WTC11 (cell line): ENCODE measurements at regions not wholly inside any gene's neighbourhood (a gene's known extent, or its start where the extent isn't known, plus 50 kb on each side); places are given as distances from the start of the nearest gene placed in this dataset.

ENCODE experiments used
- CBFB ChIP-seq: sonication (generic); formaldehyde crosslinking; IDR thresholded peaks from 2 replicates; pipeline ENCODE4 v1.8.1; 2022; ENCODE audit warnings: mild to moderate bottlenecking, low read depth, missing genetic modification reagents
- CREM ChIP-seq: sonication (generic); formaldehyde crosslinking; IDR thresholded peaks from 2 replicates; pipeline ENCODE4 v1.8.1; 2022; ENCODE audit warnings: mild to moderate bottlenecking, missing genetic modification reagents, moderate library complexity
- ESRRA ChIP-seq: sonication (generic); formaldehyde crosslinking; IDR thresholded peaks from 2 replicates; pipeline ENCODE4 v1.8.1; 2022; ENCODE audit warnings: mild to moderate bottlenecking, missing genetic modification reagents, borderline replicate concordance
- NR1H2 ChIP-seq: sonication (generic); formaldehyde crosslinking; IDR thresholded peaks from 2 replicates; pipeline ENCODE4 v1.9.0; 2021; ENCODE audit warnings: mild to moderate bottlenecking, moderate library complexity, missing genetic modification reagents
- ZNF138 ChIP-seq: sonication (generic); formaldehyde crosslinking; conservative IDR thresholded peaks from 2 replicates; pipeline ENCODE4 v1.8.1; 2022; ENCODE audit warnings: mild to moderate bottlenecking, moderate library complexity, missing genetic modification reagents
- TF ChIP-seq, protein P1 (sequence below): fragments of 200-600 bp; IDR thresholded peaks from 2 replicates; pipeline ENCODE4 v1.8.0; 2022; ENCODE audit warnings: antibody characterized with exemption
- TF ChIP-seq, protein P2 (sequence below): sonication (generic); formaldehyde crosslinking; IDR thresholded peaks from 2 replicates; pipeline ENCODE4 v1.8.1; 2022; ENCODE audit warnings: low read depth, mild to moderate bottlenecking, moderate library complexity, missing genetic modification reagents, borderline replicate concordance
- TF ChIP-seq, protein P3 (sequence below): fragments of 250-450 bp; sonication (Bioruptor Pico); IDR thresholded peaks from 2 replicates; pipeline ENCODE4 v1.9.0; 2021; ENCODE audit warnings: mild to moderate bottlenecking

DNA sequence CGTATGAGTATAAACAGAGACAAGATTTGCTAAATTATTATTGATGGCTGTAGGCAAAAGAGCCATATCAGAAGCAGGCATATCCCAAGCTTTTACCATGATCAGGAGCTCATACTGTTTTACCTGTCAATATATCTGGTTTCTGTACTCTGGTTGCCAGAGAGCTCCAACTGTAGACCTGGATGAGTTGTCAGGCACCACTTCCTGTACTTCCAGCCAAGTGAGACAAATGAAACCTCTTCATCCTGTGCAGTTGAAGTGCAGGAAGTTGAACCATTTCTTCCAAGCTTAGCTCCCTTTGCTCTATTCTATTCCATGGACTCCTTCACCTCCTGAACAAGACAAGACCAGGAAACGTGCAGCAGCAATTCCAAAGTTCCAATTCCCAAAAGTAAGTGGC lies 115.6 kb downstream of the ZNF281 start:
- TF ChIP-seq CBFB (no peak), CREM (CRISPR knock-in tag) (no peak), ESRRA (CRISPR knock-in tag) (no peak), NR1H2 (CRISPR knock-in tag) (no peak), ZNF138 (no peak)
- TF ChIP-seq, protein P1, sequence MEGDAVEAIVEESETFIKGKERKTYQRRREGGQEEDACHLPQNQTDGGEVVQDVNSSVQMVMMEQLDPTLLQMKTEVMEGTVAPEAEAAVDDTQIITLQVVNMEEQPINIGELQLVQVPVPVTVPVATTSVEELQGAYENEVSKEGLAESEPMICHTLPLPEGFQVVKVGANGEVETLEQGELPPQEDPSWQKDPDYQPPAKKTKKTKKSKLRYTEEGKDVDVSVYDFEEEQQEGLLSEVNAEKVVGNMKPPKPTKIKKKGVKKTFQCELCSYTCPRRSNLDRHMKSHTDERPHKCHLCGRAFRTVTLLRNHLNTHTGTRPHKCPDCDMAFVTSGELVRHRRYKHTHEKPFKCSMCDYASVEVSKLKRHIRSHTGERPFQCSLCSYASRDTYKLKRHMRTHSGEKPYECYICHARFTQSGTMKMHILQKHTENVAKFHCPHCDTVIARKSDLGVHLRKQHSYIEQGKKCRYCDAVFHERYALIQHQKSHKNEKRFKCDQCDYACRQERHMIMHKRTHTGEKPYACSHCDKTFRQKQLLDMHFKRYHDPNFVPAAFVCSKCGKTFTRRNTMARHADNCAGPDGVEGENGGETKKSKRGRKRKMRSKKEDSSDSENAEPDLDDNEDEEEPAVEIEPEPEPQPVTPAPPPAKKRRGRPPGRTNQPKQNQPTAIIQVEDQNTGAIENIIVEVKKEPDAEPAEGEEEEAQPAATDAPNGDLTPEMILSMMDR, result no peak
- TF ChIP-seq, protein P2, sequence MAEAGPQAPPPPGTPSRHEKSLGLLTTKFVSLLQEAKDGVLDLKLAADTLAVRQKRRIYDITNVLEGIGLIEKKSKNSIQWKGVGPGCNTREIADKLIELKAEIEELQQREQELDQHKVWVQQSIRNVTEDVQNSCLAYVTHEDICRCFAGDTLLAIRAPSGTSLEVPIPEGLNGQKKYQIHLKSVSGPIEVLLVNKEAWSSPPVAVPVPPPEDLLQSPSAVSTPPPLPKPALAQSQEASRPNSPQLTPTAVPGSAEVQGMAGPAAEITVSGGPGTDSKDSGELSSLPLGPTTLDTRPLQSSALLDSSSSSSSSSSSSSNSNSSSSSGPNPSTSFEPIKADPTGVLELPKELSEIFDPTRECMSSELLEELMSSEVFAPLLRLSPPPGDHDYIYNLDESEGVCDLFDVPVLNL (CRISPR knock-in tag), result no peak
- TF ChIP-seq, protein P3, sequence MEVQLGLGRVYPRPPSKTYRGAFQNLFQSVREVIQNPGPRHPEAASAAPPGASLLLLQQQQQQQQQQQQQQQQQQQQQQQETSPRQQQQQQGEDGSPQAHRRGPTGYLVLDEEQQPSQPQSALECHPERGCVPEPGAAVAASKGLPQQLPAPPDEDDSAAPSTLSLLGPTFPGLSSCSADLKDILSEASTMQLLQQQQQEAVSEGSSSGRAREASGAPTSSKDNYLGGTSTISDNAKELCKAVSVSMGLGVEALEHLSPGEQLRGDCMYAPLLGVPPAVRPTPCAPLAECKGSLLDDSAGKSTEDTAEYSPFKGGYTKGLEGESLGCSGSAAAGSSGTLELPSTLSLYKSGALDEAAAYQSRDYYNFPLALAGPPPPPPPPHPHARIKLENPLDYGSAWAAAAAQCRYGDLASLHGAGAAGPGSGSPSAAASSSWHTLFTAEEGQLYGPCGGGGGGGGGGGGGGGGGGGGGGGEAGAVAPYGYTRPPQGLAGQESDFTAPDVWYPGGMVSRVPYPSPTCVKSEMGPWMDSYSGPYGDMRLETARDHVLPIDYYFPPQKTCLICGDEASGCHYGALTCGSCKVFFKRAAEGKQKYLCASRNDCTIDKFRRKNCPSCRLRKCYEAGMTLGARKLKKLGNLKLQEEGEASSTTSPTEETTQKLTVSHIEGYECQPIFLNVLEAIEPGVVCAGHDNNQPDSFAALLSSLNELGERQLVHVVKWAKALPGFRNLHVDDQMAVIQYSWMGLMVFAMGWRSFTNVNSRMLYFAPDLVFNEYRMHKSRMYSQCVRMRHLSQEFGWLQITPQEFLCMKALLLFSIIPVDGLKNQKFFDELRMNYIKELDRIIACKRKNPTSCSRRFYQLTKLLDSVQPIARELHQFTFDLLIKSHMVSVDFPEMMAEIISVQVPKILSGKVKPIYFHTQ, result no peak
